ENCODE measurements at regions not wholly inside any gene's neighbourhood (a gene's known extent, or its start where the extent isn't known, plus 50 kb on each side); places are given as distances from the start of the nearest gene placed in this dataset.
A peak's percentile ranks its signal among the peaks of the same experiment; 100 is the strongest.
"Not testable (repeated sequence)": the region's sequence is repeated elsewhere in the genome, so short reads cannot be mapped to it uniquely, and the experiment has no call there.

GRCh38 chr1:29800522-29800956, 564.2 kb downstream of the PTPRU start:
- DNase-seq: no peak

GRCh38 chr1:29800120-29800519, 563.8 kb downstream of the PTPRU start:
- no peak for DNase-seq

DNA sequence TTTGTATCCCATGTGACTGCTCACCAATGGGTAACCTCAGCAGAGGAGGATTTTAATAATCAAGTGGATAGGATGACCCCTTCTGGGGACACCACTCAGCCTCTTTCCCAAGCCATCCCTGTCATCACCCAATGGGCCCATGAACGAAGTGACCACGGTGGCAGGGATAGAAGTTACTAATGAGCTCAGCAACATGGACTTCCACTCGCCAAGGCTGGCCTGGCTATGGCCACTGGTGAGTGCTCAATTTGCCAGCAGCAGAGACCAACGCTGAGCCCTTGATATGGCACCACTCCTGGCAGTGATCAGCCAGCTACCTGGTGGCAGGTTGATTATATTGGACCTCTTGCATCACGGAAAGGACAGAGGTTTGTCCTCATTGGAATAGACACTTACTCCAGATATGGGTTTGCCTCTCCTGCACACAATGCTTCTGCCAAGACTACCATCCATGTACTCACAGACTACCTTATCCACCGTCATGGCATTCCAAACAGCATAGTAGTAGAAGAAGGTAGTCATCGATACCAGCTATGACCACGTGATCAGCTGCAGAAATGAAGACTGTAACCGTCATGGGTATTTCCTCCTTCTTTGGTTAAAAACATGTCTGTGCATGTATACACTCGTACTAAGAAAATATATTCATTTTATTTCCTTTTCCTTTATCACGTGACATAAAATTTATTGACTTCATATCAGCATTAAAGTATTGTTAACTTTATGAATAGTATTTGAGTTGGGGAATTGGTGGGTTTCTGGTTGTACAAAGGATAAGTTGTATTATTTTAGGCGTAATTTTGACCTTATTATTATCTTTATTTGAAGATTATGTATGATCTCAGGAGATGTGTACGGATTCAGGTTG, 562.6 kb downstream of the PTPRU start:
- DNase-seq: no peak

- not testable (repeated sequence) for DNase-seq
Measured at GRCh38 chr1:29797125-29797524, 560.8 kb downstream of the PTPRU start.

DNA sequence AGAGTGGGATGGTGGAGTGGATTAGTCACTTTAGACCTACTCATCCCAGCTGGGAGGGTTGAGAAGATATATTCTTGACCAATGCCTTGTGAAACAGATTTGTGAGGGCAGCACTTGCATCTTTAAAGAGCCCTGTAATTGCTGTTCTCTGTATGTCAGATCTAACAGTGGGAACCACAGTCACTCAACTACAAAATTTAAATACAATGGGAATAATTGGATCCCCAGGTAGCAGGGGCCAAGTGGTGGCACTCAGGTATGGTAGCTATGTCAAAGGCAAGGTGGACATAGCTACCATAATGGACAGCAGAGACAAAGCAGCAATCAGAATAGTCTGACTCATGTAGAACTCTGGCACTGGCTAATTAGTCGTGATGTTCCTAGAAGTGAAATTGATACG, 559.6 kb downstream of the PTPRU start:
- DNase-seq: not testable (repeated sequence)

DNA sequence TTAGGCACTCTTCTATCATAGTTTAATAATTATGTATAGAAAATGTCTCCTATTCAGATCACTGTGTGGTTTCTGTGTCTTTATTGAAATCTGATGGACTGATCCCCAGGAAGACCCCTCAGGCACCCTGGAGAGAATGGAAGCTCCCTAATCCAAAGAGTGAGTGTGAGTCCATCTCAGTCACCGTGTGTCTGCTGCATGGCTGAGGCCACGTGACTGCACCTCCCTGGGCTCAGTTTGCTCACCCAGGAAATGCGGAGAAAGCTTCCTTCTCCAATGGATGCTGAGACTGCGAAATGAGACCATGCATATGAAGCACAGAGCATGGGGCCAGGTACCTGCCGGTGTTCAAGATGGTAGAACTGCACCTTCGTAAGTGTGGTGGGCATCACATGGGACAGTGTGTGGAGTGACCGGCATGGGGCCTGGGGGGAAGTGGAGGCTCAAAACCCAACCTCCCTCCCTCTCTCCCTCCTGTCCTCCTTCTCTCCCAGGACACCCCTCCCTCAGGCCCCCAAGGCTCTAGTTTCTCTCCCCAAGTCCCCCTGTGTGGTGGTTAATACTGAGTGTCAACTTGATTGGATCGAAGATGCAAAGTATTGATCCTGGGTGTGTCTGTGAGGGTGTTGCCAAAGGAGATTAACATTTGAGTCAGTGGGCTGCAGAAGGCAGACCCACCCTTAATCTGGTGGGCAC, 557.5 kb downstream of the PTPRU start:
- no peak for DNase-seq

GRCh38 chr1:29793101-29793546, 556.8 kb downstream of the PTPRU start:
- peak; percentile 45 for DNase-seq

DNA sequence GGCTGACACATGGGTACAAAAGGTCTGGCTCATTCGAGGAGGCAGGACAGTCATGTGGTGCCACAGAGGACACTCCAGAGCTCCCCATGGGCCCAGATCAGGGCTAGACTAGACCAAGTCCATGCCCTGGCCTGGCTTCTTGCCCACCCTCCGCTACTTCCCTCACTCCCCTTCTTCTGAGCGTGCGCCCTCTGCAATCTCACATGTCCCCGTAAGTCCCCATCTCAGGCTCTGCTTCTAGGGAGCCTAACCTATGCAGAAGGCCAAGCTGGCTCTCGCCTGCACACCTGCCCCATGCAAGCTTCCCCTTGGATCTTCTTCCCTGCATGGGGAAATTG, 553.6 kb downstream of the PTPRU start:
- DNase-seq: no peak

GRCh38 chr1:29789221-29789909, 553.0 kb downstream of the PTPRU start:
- no peak for DNase-seq

DNA sequence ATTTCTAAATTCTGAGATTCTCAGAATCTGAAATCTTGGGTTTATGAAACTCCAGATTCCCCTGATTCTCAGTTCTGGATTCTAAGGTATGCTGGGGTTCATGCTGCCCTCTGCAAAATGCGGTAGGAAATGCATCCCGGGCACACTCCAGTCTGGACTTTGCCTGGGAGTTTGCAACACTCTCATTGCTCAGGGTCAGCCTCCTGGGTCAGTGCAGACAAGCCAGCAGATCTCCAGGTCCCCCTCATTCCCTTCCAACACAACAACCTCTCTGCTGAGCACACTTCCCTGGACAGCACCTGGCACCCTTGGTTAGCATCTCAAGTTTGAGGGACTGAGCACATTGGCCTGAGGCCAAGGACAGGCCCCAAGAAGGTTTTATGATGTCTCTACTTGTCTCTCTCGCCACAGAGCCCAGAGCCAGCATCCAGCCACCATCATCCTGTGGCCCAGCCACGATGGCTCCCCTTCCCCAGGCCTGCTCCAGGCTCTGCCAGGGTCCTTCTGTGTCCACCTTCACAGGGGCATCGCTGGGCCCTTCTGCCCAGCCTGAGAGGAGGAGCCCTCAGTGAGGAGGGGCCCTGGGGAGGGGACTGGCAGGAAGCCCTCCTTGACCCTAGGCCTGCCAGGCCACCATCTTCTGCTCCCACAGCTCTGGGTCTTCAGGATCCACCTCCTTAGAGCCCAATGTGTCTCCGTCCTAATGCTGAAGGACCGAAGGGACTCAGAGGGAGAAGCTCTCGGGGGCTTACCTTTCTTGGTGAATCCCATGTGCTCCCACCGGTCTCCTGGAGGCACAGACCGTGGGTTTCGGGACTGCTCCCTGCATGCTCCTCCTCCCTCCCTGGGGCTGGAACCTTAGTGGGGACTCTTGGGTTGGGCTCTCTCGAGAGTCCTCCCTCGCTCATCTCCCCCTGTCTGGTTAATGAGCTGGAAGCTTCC, 550.7 kb downstream of the PTPRU start:
- DNase-seq: no peak

GRCh38 chr1:29786195-29786594, 549.9 kb downstream of the PTPRU start:
- no peak for DNase-seq

DNA sequence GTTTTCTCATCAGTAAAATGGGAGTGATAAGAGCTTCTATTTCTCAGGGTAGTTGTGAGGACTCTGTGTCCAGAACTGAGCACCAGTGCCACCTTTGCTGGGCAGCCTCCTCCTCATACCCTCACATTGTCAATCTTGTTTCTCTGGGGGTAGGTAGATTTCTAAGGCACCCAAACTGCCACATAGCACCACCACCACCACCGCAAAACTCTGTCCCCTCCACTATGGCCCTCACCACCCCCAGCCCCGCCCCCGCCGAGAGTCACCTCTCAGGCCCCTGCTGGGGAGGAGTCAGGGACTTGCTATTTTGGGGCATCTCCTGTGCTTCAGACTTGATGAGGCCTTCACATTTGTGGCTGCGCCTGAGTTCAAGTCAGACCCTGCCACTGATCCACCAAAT, 549.2 kb downstream of the PTPRU start:
- DNase-seq: no peak

DNA sequence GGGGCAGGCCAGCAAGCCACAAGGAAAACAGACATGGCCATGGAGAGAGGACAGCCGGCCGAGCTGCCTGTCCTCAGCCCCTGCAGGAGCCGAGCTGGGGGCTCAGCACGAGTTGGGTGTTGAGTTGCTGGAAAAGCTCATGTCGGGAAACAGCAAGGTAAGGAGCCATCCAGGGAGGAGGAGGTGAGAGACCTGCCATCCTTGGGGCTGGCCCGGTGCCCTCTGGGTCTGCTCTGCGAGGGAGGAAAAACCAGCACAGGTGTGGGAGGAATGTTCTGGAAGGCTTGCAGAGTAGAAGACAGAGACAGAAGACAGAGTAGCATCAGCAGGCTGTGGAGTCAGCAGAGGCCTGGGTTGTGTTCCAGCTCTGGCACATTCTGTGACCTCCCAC, 548.8 kb downstream of the PTPRU start:
- no peak for DNase-seq

DNA sequence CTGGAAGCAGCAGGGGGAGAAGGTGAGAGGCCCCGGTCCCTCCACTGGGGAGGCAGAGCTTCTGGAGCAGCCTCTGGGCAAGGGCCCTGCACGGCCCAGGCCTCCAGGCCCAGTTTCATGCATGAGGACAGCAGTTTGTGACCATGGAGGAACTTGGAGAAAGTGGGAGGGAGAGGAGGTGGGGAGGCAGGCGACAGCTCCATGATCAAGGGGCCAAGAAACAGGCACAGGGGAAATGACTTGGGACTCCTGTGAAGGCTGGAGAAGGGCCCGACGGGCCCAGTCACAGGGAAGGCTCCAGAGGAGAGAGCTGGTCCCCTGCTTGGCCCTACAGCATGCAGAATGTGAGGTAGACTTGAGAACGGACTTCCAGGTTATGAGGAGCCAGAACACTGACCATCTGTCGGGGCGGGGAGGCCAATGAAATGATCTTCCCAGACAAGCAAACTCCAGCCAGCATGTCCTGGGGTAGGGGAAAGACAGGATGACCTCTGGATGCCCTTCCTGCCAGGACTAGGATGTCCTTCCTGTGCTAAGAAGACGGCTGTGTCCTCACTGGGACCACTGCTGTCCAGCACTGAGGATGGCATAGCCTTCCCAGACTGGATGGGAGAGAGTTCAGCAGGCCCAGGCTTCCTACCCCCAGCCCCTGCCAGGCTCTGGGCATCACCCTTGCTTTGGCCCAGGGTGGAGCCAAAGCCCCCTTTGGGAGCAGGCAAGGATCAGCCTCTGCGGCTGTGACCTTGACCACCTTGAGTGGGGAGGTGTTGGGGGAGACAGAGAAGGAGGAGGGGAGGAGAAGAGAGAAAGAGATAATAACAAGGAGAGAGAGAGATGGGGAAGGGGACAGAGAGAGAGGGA, 548.2 kb downstream of the PTPRU start:
- DNase-seq: no peak

DNA sequence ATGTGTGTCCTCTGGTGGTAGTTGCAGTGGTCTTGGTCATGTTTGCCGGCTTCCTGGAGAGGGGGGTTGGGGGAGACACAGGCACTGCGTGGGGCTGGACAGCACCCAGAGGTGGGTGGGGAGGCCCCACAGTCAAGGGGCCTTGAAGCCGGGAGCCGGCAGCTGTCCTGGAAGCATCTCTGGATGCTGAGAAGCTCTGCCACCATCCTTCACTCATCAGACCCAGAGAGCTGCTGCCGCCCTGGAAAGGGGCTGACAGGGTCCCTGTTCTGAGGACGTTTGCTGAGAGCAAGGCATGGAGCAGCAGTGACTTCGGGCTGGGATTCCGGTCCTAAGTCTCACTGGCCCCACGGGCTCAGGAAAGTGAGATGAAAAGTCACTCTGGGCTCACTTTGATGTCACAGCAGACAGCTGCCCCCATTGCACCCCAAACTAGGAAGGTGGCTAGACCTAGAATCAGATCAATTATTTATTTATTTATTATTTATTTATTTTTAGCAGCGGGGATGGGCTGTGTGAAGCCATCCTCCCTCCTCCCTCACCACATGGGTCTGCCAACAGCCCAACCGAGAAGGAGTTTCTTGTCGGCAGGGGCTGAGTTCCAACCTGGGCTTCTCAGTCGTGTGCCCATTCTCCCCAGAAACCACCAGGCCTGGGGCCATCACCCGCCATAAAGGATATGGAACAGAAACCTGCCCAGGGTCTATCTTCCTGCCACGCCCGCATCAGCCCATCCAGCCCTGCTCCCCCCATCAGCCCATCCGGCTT, 547.4 kb downstream of the PTPRU start:
- no peak for DNase-seq

GRCh38 chr1:29782846-29783507, 546.7 kb downstream of the PTPRU start:
- DNase-seq: no peak

- DNase-seq: no peak
Measured at GRCh38 chr1:29779146-29779545, 542.8 kb downstream of the PTPRU start.

DNA sequence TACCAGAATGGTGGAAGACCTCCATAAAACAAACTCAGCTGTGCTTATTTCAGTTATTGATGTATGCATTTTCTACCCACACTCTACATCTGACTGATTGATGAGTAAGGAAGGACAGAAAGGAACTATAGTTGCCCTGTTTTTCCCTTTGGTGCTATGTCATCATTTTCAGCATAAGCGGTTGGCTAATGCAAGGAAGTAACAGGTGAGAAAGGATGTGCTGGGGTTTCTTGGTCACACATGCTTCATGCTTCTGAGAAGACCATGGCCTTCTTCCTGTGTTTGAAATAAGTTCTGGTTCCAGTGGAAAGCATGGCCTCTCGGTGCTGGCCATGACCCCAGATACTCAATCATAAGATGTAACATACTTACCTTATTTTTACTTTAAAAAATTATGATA, 541.2 kb downstream of the PTPRU start:
- no peak for DNase-seq

DNA sequence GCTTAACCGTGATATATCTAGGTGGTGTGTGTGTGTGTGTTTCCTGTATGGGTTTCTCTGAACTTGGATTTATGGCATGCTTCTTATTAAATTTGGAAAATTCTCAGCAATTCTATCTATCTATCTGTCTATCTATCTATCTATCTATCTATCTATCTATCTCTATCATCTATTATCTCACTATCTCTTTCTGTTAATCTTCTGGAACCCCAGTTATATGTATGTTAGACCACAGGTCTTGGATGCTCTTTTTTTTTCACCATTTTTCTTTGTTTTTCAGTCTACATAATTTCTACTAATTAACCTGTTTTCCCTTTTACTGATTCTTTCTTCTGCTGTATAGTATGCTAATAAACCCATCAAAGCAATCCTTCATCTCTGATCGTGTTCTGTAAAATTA, 538.0 kb downstream of the PTPRU start:
- DNase-seq: no peak

- no peak for DNase-seq
Measured at GRCh38 chr1:29772584-29773100, 536.3 kb downstream of the PTPRU start.
